Panc1 (cell line): ENCODE measurements at regions not wholly inside any gene's neighbourhood (a gene's known extent, or its start where the extent isn't known, plus 50 kb on each side); places are given as distances from the start of the nearest gene placed in this dataset.

Experiments
- POLR2AphosphoS5 ChIP-seq: IDR thresholded peaks from 2 replicates; pipeline ENCODE4 v1.6.1; 2012; ENCODE audit warnings: mild to moderate bottlenecking, low read depth, low read length, moderate library complexity
- TF ChIP-seq, protein P1 (sequence below): fragments of 450-650 bp; IDR thresholded peaks from 2 replicates; pipeline ENCODE4 v1.5.1; 2017; ENCODE audit warnings: mild to moderate bottlenecking

DNA sequence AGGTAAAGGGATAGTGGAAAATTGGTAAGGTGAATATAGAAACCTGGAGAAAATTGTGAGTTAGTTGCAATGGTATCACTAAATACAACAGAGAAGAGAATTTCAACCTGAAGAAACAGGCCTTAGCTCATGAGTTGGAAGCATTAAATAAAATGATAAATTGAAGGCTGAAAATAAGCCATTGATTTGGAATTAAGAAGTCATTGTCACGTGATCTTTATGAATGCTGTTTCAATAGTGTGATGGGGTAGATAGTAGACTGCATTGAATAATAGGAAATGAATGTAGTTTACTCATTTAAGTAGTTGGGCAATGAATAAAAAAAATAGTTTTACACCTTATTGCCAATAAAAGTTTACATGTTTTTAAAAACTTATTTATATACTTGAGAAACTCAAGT lies 88.5 kb upstream of the ADGRB3 start:
- TF ChIP-seq, protein P1, sequence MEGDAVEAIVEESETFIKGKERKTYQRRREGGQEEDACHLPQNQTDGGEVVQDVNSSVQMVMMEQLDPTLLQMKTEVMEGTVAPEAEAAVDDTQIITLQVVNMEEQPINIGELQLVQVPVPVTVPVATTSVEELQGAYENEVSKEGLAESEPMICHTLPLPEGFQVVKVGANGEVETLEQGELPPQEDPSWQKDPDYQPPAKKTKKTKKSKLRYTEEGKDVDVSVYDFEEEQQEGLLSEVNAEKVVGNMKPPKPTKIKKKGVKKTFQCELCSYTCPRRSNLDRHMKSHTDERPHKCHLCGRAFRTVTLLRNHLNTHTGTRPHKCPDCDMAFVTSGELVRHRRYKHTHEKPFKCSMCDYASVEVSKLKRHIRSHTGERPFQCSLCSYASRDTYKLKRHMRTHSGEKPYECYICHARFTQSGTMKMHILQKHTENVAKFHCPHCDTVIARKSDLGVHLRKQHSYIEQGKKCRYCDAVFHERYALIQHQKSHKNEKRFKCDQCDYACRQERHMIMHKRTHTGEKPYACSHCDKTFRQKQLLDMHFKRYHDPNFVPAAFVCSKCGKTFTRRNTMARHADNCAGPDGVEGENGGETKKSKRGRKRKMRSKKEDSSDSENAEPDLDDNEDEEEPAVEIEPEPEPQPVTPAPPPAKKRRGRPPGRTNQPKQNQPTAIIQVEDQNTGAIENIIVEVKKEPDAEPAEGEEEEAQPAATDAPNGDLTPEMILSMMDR, result no peak
- no peak for TF ChIP-seq POLR2AphosphoS5
